ENCODE measurements at regions not wholly inside any gene's neighbourhood (a gene's known extent, or its start where the extent isn't known, plus 50 kb on each side); places are given as distances from the start of the nearest gene placed in this dataset.

GRCh38 chr2:118496870-118497611 lies 350.4 kb downstream of the EN1 start (continued):
- TF ChIP-seq REST (IDR thresholded peaks at IDR 0.05) (no peak), KDM5A (IDR thresholded peaks at IDR 0.05) (no peak), POLR2AphosphoS2 (conservative IDR thresholded peaks at IDR 0.05; ENCODE audit: low read length) (no peak)

- Histone ChIP-seq H3K9me3 (peaks cover 7% of the 10 kb centered on the region; the same call in 1 of the 3 replicates), H3K4me2 (no peak overlapping the region), H3K4me1 (no peaks in the 10 kb centered on the region), H3K4me3 (no peak overlapping the region), H3K27ac (no peak overlapping the region)
- FAIRE-seq = no peak
- ChIA-PET CTCF (interaction anchor here (0.7 to 1.3 kb wide), 2 partner anchors 30 to 359 kb away, joined by 3 to 4 read pairs; no protein-coding TSS in a partner anchor), POLR2A (no interaction called here)
- WGBS (ENCODE audit: missing lambda C conversion rate) = 16% methylated on average over 5 of the region's 5 CpGs
- no peak for ATAC-seq
- no peak for DNase-seq (ENCODE audit: low read depth in 1 of 2, low spot score in 1 of 2)
- no peak for TF ChIP-seq NFE2L2 (conservative IDR thresholded peaks at IDR 0.05; ENCODE audit: low read length)
- no peak for TF ChIP-seq EP300 (IDR thresholded peaks at IDR 0.05)
- TF ChIP-seq KDM1A (IDR thresholded peaks at IDR 0.05; ENCODE audit: low read depth) = no peak
- TF ChIP-seq FOSL2 (IDR thresholded peaks at IDR 0.05) = no peak
- TF ChIP-seq FOSL2 (CRISPR knock-in tag; IDR thresholded peaks at IDR 0.05) = no peak
- TF ChIP-seq, protein P1, sequence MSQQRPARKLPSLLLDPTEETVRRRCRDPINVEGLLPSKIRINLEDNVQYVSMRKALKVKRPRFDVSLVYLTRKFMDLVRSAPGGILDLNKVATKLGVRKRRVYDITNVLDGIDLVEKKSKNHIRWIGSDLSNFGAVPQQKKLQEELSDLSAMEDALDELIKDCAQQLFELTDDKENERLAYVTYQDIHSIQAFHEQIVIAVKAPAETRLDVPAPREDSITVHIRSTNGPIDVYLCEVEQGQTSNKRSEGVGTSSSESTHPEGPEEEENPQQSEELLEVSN (IDR thresholded peaks at IDR 0.05; ENCODE audit: borderline replicate concordance, low read depth) = no peak
- no peak for TF ChIP-seq HES2 (IDR thresholded peaks at IDR 0.05)
- TF ChIP-seq, protein P2, sequence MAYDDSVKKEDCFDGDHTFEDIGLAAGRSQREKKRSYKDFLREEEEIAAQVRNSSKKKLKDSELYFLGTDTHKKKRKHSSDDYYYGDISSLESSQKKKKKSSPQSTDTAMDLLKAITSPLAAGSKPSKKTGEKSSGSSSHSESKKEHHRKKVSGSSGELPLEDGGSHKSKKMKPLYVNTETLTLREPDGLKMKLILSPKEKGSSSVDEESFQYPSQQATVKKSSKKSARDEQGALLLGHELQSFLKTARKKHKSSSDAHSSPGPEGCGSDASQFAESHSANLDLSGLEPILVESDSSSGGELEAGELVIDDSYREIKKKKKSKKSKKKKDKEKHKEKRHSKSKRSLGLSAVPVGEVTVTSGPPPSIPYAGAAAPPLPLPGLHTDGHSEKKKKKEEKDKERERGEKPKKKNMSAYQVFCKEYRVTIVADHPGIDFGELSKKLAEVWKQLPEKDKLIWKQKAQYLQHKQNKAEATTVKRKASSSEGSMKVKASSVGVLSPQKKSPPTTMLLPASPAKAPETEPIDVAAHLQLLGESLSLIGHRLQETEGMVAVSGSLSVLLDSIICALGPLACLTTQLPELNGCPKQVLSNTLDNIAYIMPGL (CRISPR knock-in tag; IDR thresholded peaks at IDR 0.05; ENCODE audit: borderline replicate concordance) = no peak
Measured at GRCh38 chr2:118496467-118496866, 351.0 kb downstream of the EN1 start.

DNA sequence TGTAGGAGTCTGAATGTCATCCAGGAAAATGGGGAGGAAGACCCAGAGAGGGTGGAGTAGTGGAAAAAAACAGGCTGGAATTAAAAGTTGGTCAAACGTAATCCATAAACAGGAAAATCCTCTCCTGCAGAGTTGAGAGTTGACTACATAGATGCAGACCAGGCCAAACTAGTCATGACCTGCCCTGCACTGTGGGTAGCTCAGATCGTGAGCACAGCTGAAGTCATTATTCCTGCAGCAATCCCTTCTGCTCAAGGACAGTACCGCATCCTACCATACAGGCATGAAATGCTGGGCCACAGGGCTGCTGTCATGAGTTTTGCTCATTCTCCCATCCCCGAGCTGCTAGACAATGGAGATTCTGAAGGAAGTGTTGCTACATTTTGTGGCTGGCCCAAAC lies 352.2 kb downstream of the EN1 start:
- Histone ChIP-seq H3K4me1 (no peaks in the 10 kb centered on the region), H3K9me3 (peaks cover 7% of the 10 kb centered on the region; the same call in 1 of the 3 replicates), H3K4me3 (no peak overlapping the region), H3K4me2 (no peak overlapping the region), H3K27ac (no peak overlapping the region)
- ATAC-seq (no peak), FAIRE-seq (no peak), DNase-seq (ENCODE audit: low read depth in 1 of 2, low spot score in 1 of 2) (no peak)
- TF ChIP-seq GATA3 (IDR thresholded peaks at IDR 0.05; ENCODE audit: borderline replicate concordance) = no peak
- TF ChIP-seq USF2 (IDR thresholded peaks at IDR 0.05) = no peak
- TF ChIP-seq TP53 (CRISPR knock-in tag; IDR thresholded peaks at IDR 0.05) = no peak
- TF ChIP-seq RNF2 (IDR thresholded peaks at IDR 0.05; ENCODE audit: borderline replicate concordance, low read depth) = no peak
- no peak for TF ChIP-seq POLR2A (IDR thresholded peaks at IDR 0.05; ENCODE audit: low read length)
- TF ChIP-seq HOXB13 (CRISPR knock-in tag; IDR thresholded peaks at IDR 0.05; ENCODE audit: low read depth) = no peak
- TF ChIP-seq FOXS1 (CRISPR knock-in tag; IDR thresholded peaks at IDR 0.05) = no peak
- no peak for TF ChIP-seq CEBPB (IDR thresholded peaks at IDR 0.05)
- TF ChIP-seq JUNB (IDR thresholded peaks at IDR 0.05) = no peak
- TF ChIP-seq NFE2L2 (conservative IDR thresholded peaks at IDR 0.05; ENCODE audit: low read length) = no peak
- no peak for TF ChIP-seq KDM1A (IDR thresholded peaks at IDR 0.05; ENCODE audit: low read depth)
- TF ChIP-seq ZNF302 (CRISPR knock-in tag; IDR thresholded peaks at IDR 0.05) = no peak
- TF ChIP-seq REST (IDR thresholded peaks at IDR 0.05) = no peak
- no peak for TF ChIP-seq SMC3 (IDR thresholded peaks at IDR 0.05)
- 28% methylated on average over 4 of the region's 4 CpGs for WGBS (ENCODE audit: missing lambda C conversion rate)
- ChIA-PET CTCF (interaction anchor here (1.9 kb wide), 1 partner anchor 360 kb away, joined by 6 read pairs; no protein-coding TSS in a partner anchor), POLR2A (no interaction called here)
